Stimulated activated effector memory CD8-positive, alpha-beta T cell treated with anti-CD3 and anti-CD28 coated beads, Interleukin-12 subunit alpha, Interleukin-12 subunit beta, amount 100 ng/mL, for 72 hours (primary cell): ENCODE measurements at regions not wholly inside any gene's neighbourhood (a gene's known extent, or its start where the extent isn't known, plus 50 kb on each side); places are given as distances from the start of the nearest gene placed in this dataset.

Source experiments
- ATAC-seq: fragments of 150-1000 bp; cut with Tn5 transposase; 2 replicates; pipeline ENCODE4 v1.10.0; 2021
- DNase-seq, 2 donors: peaks; one replicate each; pipeline ENCODE4 v3.0.0; 2021 to 2022; ENCODE audit warnings: low spot score in 2 of 2
- H3K27ac Mint-ChIP-seq: one replicate; pipeline ENCODE4 v1.8.0; 2022; ENCODE audit warnings: mild to moderate bottlenecking, mixed read lengths
- H3K36me3 Mint-ChIP-seq: one replicate; pipeline ENCODE4 v1.8.0; 2022; ENCODE audit warnings: mild to moderate bottlenecking, mixed read lengths
- H3K4me1 Mint-ChIP-seq: one replicate; pipeline ENCODE4 v1.8.0; 2022; ENCODE audit warnings: mixed read lengths
- H3K4me3 Mint-ChIP-seq: one replicate; pipeline ENCODE4 v1.8.0; 2022; ENCODE audit warnings: mild to moderate bottlenecking, mixed read lengths
- H3K9me3 Mint-ChIP-seq: one replicate; pipeline ENCODE4 v1.8.0; 2022; ENCODE audit warnings: mixed read lengths

DNA sequence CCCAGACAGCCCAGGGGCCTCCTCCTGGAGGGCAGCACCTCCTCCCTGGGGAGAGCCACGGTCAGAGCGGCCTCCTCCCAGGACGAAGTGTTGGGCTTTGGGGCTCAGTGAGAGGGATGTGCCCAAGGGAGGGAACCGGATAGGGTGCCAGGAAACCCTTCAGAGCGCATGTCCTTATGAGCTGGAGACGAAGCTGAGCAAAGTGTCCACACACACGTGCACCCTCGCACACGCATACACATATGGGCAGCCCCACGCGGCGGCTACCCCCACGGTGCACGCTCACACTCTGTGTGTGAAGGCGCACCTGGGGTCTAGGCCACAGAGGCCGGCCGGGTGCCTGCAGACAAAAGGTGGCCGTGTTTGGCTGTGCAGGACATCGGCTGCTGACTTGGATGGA lies 106.1 kb upstream of the HDAC4 start:
- DNase-seq (no peak), ATAC-seq (no peak)
- no peak overlapping the region for H3K27ac Mint-ChIP-seq
- no peak overlapping the region for H3K4me3 Mint-ChIP-seq
- H3K36me3 Mint-ChIP-seq, result no peaks in the 10 kb centered on the region
- peaks cover 7% of the 10 kb centered on the region for H3K4me1 Mint-ChIP-seq
- no peaks in the 10 kb centered on the region for H3K9me3 Mint-ChIP-seq

DNA sequence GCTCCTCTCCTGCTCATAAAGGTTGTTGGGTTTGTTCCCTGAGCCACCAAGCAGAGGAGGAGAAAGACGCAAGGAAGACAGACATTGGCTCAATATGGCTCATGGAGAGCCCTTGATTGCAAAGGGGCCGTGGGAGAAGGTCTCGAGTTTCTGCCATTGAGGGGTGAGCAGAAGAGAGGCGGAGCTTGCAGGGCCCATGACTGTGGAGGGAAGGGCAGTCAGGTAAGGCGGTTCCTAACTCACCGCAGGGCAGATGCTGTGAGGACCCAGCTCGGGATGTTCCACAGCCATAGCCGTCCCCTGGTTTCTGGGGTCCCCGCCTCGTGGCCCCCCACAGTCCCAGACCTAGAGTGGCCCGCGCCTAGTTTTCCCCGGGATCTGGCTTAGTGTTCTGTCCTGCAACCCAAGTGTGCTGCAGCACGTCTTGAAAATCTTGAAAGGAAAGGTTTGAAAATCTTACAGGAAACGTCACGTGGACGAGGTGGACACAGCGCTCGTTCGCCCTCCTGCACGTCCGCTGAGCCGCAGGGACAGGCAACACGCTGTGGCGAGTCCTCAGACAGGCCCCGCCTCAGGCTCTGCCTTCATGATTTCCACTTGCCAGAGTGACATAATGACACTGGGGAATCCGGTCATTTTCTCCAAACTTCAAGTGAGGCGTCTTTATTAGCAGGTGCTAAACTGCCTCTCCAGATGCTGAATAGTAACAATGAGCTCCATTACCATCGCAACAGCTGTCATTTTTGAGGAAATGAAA lies 105.5 kb upstream of the HDAC4 start:
- Mint-ChIP-seq H3K36me3 (no peaks in the 10 kb centered on the region), H3K4me3 (no peak overlapping the region), H3K27ac (no peak overlapping the region), H3K4me1 (peaks cover 7% of the 10 kb centered on the region), H3K9me3 (no peaks in the 10 kb centered on the region)
- ATAC-seq (no peak), DNase-seq (no peak)

DNA sequence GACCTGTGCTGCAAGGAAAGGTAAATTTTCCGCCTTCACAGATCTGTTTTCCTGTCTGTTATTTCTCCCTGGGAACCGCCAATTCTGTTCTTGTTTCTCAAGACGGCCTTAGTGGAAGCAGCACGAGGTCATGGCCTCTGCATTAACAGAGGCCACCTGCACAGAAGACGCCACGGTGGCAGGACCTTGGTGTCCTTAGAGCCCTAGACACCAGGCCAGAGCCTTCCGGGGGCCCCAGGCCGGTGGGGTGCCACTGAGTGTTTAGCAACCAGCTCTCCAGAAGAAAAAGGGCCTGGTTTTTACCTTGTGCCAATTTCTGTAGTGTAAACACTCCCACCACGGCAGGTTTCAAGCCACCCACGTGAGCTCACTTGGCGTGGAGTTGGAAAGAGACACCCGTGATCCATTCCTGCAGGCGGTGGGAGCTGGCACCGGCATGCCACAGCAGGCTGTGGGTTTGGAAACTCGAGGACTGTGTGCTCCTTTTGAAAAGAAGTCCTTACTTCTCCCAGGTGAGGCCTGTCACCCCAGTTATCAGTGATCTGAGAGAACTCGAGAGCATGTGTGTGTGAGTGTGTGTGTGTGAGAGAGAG lies 103.9 kb upstream of the HDAC4 start:
- no peaks in the 10 kb centered on the region for H3K9me3 Mint-ChIP-seq
- no peak for DNase-seq
- peaks cover 7% of the 10 kb centered on the region for H3K4me1 Mint-ChIP-seq
- no peaks in the 10 kb centered on the region for H3K36me3 Mint-ChIP-seq
- H3K4me3 Mint-ChIP-seq, result no peak overlapping the region
- no peak for ATAC-seq
- H3K27ac Mint-ChIP-seq, result no peak overlapping the region

DNA sequence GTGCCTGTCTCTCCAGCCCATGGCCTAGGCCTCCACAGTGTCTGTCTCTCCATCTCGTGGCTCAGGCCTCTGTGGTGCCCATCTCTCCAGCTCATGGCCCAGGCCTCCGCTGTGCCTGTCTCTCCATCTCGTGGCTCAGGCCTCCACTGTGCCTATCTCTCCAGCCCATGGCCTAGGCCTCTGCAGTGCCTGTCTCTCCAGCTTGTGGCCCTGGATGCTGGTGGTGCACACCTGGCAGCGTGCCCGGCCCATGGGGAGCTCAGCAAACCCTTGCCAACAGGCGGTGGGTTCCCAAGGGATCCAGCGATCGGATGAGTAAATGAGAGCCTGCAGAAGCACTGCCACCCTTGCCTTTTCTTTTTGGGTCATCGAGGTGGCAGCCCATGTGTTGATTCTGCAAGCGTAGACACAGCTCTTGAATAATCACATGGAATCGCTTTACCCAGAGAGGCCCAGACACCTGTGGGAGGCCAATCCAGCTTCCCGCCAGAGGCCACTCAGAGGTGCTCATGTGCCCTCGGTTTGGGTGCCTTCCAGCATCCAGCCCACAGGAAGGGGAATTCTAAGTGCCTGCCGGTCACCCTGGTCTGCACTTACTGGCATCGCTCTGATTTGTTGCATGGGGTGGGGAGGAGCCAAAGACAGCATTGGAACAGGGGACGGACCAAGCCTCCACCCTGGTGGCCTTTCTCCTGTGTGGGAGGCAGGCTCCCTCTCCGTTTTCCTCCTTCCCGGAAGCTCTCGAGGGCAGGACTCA lies 101.8 kb upstream of the HDAC4 start:
- H3K4me1 Mint-ChIP-seq, result peaks cover 5% of the 10 kb centered on the region
- H3K4me3 Mint-ChIP-seq, result no peak overlapping the region
- ATAC-seq (no peak), DNase-seq (no peak)
- H3K27ac Mint-ChIP-seq, result no peak overlapping the region
- no peaks in the 10 kb centered on the region for H3K9me3 Mint-ChIP-seq
- no peaks in the 10 kb centered on the region for H3K36me3 Mint-ChIP-seq

DNA sequence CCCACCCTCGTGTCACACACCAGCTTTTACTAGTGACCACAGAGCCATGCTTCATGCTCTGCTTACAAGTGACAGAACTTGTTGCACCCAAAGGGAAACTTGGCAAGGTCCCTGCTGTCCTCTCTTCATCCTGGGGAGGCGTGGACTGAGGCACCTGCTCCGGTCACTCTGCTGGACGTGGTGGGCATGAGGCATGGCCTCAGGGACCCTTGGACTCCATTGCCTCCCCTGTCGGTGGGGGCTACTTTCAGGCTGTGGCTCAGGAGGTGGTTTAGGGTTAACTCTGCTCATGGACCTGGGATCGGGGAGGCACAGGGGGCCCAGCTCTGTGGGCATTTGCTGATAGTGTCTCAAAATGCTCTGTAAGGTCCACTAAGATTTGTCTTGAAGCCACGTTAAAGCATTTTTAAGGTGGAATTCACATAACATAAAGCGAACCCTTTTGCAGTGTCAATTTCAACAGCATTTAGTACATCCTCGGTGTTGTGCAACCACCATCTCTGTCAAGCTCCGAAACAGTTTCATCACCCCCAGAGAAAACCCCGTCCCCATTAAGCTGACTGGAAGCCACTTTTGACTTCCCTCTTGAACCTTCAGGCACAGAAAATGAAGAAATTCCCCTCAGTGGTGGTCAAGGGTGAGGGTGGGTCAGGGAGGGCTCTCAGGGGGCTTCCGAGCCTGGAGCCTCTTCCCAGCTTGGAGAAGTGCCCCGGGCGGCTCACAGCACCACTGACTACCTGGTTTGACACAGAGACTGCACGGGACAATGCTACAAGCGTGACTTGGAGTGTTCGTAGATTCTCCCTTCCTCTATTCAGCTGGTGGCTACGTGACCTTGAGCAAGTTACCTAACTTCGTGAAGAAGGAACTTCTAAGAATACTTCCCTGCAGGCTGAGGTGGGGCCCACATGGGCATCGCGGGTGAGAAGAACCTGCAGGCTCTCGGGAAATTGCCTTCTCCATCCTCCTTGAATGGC lies 100.0 kb upstream of the HDAC4 start:
- ATAC-seq, result no peak
- no peak overlapping the region for H3K4me3 Mint-ChIP-seq
- H3K9me3 Mint-ChIP-seq, result no peaks in the 10 kb centered on the region
- H3K36me3 Mint-ChIP-seq, result no peaks in the 10 kb centered on the region
- no peak for DNase-seq
- H3K4me1 Mint-ChIP-seq, result peaks cover 11% of the 10 kb centered on the region
- no peak overlapping the region for H3K27ac Mint-ChIP-seq

DNA sequence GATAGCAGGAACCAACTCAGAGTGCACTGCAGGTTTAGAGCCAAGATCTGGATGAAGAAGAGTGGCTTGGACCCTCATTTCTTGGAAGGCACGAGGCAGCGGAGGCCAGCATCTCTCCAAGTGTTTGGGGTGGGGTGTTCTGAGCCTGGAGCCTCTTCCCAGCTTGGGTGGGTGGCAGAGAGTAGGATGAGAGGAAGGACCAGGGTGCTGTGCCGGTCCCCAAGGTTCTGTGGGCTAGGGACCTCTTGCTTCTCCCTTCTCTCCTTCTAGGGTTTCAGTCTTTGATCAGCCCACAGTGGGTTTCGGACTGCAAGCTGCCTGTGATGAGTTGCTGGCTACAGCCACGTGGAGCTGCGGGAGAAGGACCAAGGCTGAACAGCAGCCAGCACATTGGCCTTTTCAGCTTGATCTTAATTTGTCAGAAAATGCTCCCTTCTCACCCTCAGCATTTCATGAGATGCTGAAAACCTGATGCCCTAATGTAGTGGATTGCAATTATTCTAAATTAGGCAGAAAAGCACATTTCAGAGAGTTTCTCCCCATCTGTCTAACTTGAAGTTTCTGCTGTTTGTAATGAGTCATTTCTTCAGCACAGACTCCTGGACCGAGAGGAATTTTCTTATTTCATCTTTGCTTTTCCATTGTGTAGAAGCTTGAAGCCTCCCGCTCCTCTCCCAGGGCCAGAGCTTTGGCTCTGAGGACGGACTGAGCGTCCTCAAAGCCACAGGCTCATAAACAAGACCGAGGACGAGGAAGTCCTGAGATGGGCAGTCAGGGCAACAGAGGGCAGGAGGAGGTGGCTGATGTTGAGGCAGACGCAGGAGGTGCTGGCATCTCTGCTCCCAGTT lies 99.1 kb upstream of the HDAC4 start:
- ATAC-seq, result no peak
- Mint-ChIP-seq H3K36me3 (no peaks in the 10 kb centered on the region), H3K4me3 (no peak overlapping the region), H3K9me3 (no peaks in the 10 kb centered on the region), H3K4me1 (peaks cover 11% of the 10 kb centered on the region), H3K27ac (no peak overlapping the region)
- DNase-seq, result no peak

DNA sequence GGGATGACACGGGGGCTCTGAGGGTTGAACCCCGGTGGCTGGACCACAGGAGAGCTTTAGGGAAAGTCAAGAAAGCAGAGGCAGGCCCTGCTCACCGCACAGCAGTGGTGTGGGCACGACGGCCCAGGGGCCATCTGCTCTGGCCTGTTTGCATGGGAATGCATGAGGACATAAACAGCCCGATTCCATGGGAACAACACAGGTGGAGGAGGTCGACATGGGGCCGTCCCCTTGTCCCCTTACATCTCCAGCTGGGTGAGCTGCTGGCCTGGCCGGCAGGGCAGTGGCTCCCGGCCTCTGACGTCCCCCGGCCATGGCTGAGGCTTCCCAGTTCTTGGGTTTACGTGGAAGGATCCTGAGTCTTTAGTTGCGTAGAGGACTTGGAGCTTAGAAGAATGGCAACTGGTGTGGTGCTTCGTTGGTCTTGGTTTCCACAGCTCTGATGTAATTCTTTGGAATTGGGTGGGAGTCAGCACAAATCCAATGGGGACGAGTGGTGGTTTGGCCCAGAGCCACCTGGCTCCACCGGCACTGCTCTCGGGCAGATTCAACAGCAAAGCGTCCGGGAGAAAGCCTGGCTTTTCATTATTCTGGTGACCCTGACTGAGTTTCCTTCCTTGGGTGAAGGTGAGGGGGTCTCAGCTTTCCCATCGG lies 98.3 kb upstream of the HDAC4 start:
- no peak for DNase-seq
- no peak for ATAC-seq
- H3K36me3 Mint-ChIP-seq, result no peaks in the 10 kb centered on the region
- no peak overlapping the region for H3K4me3 Mint-ChIP-seq
- peaks cover 11% of the 10 kb centered on the region for H3K4me1 Mint-ChIP-seq
- no peaks in the 10 kb centered on the region for H3K9me3 Mint-ChIP-seq
- H3K27ac Mint-ChIP-seq, result no peak overlapping the region

DNA sequence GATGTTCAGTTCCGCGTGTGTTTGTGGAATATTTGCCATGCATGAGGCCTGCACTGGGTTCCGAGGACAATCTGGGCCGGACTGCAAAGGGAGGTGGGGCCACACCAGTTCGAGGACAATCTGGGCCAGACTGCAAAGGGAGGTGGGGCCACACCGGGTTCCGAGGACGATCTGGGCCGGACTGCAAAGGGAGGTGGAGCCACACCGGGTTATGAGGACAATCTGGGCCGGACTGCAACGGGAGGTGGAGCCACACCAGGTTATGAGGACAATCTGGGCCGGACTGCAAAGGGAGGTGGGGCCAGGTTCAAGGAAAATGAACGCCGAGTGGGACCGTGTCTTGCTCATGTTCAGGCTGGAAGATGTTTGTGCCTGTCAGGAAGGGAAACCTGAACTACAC lies 97.8 kb upstream of the HDAC4 start:
- Mint-ChIP-seq H3K4me3 (no peak overlapping the region), H3K27ac (no peak overlapping the region), H3K36me3 (no peaks in the 10 kb centered on the region), H3K9me3 (no peaks in the 10 kb centered on the region), H3K4me1 (peaks cover 11% of the 10 kb centered on the region)
- DNase-seq (no peak), ATAC-seq (no peak)

DNA sequence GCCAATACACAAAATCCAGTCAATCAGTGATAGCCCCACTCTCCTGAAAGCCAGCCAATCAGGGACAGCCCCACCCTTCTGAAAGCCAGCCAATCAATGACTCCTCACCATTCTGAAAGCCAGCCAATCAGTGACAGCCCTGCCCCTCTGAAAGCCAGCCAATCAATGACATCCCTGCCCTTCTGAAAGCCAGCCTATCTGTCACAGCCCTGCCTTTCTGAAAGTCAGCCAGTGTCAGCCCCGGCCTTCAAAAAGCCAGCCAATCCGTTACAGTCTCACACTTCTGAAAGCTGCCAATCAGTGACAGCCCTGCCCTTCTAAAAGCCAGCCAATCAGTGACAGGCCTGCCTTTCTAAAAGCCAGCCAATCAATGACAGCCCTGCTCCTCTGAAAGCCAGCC lies 95.9 kb upstream of the HDAC4 start:
- no peak for DNase-seq
- ATAC-seq, result no peak
- no peak overlapping the region for H3K27ac Mint-ChIP-seq
- no peaks in the 10 kb centered on the region for H3K36me3 Mint-ChIP-seq
- H3K9me3 Mint-ChIP-seq, result no peaks in the 10 kb centered on the region
- H3K4me3 Mint-ChIP-seq, result no peak overlapping the region
- peaks cover 11% of the 10 kb centered on the region for H3K4me1 Mint-ChIP-seq

DNA sequence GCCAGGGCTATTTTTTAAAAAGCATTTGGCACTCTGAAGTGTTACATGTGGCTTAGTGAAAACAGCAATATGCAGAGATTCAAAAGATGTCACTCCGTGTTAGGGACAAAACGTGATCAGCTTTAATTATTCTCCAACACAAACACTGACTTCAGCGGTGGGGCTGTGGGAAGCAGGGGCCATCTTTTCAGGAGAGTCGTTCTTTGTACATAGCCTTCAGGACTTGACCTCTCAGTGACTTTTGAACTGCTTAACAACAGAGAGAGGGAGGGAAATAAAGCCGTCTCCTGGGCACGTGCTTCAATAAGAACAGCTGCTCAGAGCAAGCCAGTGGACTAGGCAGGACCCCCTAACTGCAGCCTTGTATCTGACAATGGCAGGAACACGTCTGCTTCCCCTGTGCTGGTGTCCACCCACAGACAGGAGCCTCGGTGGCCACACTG lies 95.0 kb upstream of the HDAC4 start:
- Mint-ChIP-seq H3K4me3 (no peak overlapping the region), H3K4me1 (peaks cover 11% of the 10 kb centered on the region), H3K9me3 (no peaks in the 10 kb centered on the region), H3K36me3 (no peaks in the 10 kb centered on the region), H3K27ac (no peak overlapping the region)
- ATAC-seq (no peak), DNase-seq (no peak)

DNA sequence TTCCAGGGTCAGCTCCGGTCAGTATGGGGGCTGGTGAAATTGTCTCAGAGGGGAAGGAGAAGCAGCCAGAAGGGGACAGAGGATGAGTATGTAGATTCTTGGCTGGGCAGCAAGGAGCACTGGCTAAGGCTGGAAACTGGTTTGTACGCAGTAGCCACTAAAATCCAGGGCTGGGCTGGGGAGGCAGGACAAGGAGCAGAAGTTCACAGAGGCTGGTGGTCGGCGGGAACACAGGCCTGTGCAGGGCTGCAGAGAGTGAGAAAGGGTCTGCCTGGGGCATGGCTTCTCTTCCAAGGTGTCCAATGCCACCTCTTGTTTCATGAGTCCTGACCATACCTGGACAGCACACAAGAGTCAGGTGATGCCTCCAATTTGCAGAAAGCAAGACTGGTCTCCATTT lies 94.4 kb upstream of the HDAC4 start:
- Mint-ChIP-seq H3K4me1 (peaks cover 11% of the 10 kb centered on the region), H3K9me3 (no peaks in the 10 kb centered on the region), H3K27ac (no peak overlapping the region), H3K36me3 (no peaks in the 10 kb centered on the region), H3K4me3 (no peak overlapping the region)
- ATAC-seq, result no peak
- DNase-seq, result no peak

DNA sequence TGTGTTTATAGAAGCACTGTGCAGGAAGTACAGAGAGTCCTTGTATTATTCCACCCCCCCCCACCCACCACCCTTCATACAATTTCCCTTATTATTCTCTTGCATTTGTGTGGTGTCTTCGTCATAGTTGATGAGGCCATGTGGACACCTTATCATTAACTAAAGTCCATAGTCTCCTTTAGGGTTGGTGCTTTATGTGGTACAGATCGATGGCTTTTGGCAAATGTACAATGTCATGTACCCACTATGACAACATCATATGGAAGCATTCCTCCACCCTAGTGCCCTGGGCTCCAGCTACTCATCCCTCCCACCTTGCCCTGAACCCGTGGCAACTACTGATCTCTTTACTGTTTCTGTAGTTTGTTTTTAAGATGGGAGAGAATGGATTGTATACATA lies 93.8 kb upstream of the HDAC4 start:
- Mint-ChIP-seq H3K36me3 (no peaks in the 10 kb centered on the region), H3K4me1 (peaks cover 11% of the 10 kb centered on the region), H3K9me3 (no peaks in the 10 kb centered on the region), H3K27ac (no peak overlapping the region), H3K4me3 (no peak overlapping the region)
- DNase-seq, result no peak
- ATAC-seq, result no peak

DNA sequence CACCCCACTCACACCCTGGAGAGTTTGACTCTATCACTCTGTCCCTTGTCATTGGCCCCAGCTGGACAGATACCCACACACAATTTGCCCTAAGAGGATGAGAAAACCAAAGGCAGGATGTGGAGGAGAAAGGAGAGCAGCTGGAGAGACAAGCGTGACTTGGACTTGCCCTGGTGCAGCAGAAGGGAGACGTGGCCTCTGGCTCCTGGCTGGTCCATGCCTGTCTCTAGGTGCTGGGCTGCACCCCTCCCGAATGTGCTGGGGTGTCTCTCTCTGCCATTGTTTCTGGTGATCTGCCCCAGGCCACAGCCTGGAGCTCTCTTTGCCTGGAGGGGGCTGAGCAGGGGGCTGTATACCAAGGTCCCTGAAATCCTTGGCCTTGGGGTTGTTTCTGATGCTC lies 88.7 kb upstream of the HDAC4 start:
- DNase-seq (no peak), ATAC-seq (no peak)
- Mint-ChIP-seq H3K4me1 (no peaks in the 10 kb centered on the region), H3K9me3 (no peaks in the 10 kb centered on the region), H3K36me3 (no peaks in the 10 kb centered on the region), H3K27ac (no peak overlapping the region), H3K4me3 (no peak overlapping the region)

DNA sequence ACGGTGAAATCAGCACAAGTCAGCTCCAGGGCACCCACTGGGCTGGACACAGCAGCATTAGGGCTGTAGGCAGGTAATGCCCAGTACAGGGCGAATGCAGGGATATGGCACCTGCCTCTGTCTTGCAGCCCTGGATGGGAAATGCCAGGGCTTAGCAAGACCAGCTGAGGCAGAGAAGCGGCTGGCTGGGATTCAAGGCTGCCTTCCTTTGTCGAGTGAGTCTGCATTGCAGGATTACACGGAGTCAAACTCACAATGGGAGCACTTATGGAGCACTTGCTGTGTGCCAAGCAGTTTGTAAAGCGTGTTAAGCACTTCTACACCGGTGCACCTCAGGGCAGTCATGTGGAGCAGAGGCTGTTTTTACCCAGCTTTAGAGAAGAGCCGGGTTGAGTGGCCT lies 87.3 kb upstream of the HDAC4 start:
- Mint-ChIP-seq H3K4me1 (no peaks in the 10 kb centered on the region), H3K36me3 (no peaks in the 10 kb centered on the region), H3K27ac (no peak overlapping the region), H3K9me3 (no peaks in the 10 kb centered on the region), H3K4me3 (no peak overlapping the region)
- DNase-seq (no peak), ATAC-seq (no peak)
